H9 (cell line): ENCODE measurements at regions not wholly inside any gene's neighbourhood (a gene's known extent, or its start where the extent isn't known, plus 50 kb on each side); places are given as distances from the start of the nearest gene placed in this dataset.

Experiments
- DNase-seq: peaks from one replicate; pipeline ENCODE4 v3.0.0-alpha.2; 2017
- H2AFZ ChIP-seq: one replicate; pipeline ENCODE4 v1.6.1; 2013; ENCODE audit warnings: mild to moderate bottlenecking, low read length, control low read depth, moderate library complexity
- H2AK5ac ChIP-seq: 2 replicates; pipeline ENCODE4 v1.6.1; 2013; ENCODE audit warnings: low read length, control low read depth, mixed read lengths; ENCODE audit not compliant: insufficient read length
- H2BK120ac ChIP-seq: one replicate; pipeline ENCODE4 v1.6.1; 2013; ENCODE audit warnings: low read depth, mild to moderate bottlenecking, low read length, control low read depth, inconsistent platforms; ENCODE audit not compliant: poor library complexity, severe bottlenecking
- H2BK12ac ChIP-seq: 2 replicates; pipeline ENCODE4 v1.6.1; 2013; ENCODE audit warnings: low read length, control low read depth, mixed read lengths, low read depth; ENCODE audit not compliant: insufficient read length
- H2BK15ac ChIP-seq: 2 replicates; pipeline ENCODE4 v1.6.1; 2013; ENCODE audit warnings: low read depth, low read length, control low read depth
- H2BK20ac ChIP-seq: one replicate; pipeline ENCODE4 v1.6.1; 2013; ENCODE audit warnings: low read depth, mild to moderate bottlenecking, low read length, control low read depth, inconsistent platforms; ENCODE audit not compliant: poor library complexity, severe bottlenecking
- H2BK5ac ChIP-seq: 2 replicates; pipeline ENCODE4 v1.6.1; 2013; ENCODE audit warnings: low read length, control low read depth, mixed read lengths; ENCODE audit not compliant: insufficient read length
- H3K14ac ChIP-seq: 2 replicates; pipeline ENCODE4 v1.6.1; 2013; ENCODE audit warnings: low read length, control low read depth; ENCODE audit not compliant: insufficient read depth
- H3K18ac ChIP-seq: 2 replicates; pipeline ENCODE4 v1.6.1; 2013; ENCODE audit warnings: low read depth, mild to moderate bottlenecking, mixed read lengths, low read length, control low read depth; ENCODE audit not compliant: insufficient read length
- H3K23ac ChIP-seq: 2 replicates; pipeline ENCODE4 v1.6.1; 2013; ENCODE audit warnings: low read length, control low read depth, mixed read lengths, low read depth; ENCODE audit not compliant: insufficient read length
- H3K23me2 ChIP-seq: 2 replicates; pipeline ENCODE4 v1.6.1; 2013; ENCODE audit warnings: low read depth, mild to moderate bottlenecking, mixed read lengths, low read length, control low read depth; ENCODE audit not compliant: insufficient read length, poor library complexity, severe bottlenecking
- H3K27ac ChIP-seq: 2 replicates; pipeline ENCODE4 v1.5.1; 2013; ENCODE audit warnings: low read length, control low read depth, mixed read lengths, low read depth; ENCODE audit not compliant: insufficient read length
- H3K27me3 ChIP-seq: 2 replicates; pipeline ENCODE4 v1.6.1; 2013; ENCODE audit warnings: low read length, control low read depth, inconsistent platforms; ENCODE audit not compliant: insufficient read depth
- H3K4ac ChIP-seq: 2 replicates; pipeline ENCODE4 v1.6.1; 2013; ENCODE audit warnings: low read depth, mild to moderate bottlenecking, control low read depth, inconsistent platforms, low read length, moderate library complexity
- H3K4me1 ChIP-seq: 2 replicates; pipeline ENCODE4 v1.6.1; 2013; ENCODE audit warnings: low read length, control low read depth, inconsistent platforms; ENCODE audit not compliant: insufficient read depth
- H3K4me2 ChIP-seq: 2 replicates; pipeline ENCODE4 v1.6.1; 2013; ENCODE audit warnings: low read length, control low read depth, mixed read lengths; ENCODE audit not compliant: insufficient read length, insufficient read depth
- H3K56ac ChIP-seq: 2 replicates; pipeline ENCODE4 v1.6.1; 2013; ENCODE audit warnings: low read depth, mild to moderate bottlenecking, mixed read lengths, low read length, control low read depth; ENCODE audit not compliant: insufficient read length
- H3K79me1 ChIP-seq: 2 replicates; pipeline ENCODE4 v1.6.1; 2013; ENCODE audit warnings: low read depth, mild to moderate bottlenecking, moderate library complexity, low read length, control low read depth, inconsistent platforms; ENCODE audit not compliant: insufficient read depth, poor library complexity, severe bottlenecking
- H3K79me2 ChIP-seq: 2 replicates; pipeline ENCODE4 v1.6.1; 2013; ENCODE audit warnings: low read length, control low read depth, inconsistent platforms; ENCODE audit not compliant: insufficient read depth
- H3K9ac ChIP-seq: 2 replicates; pipeline ENCODE4 v1.6.1; 2013; ENCODE audit warnings: low read length, control low read depth, mixed read lengths; ENCODE audit not compliant: insufficient read length; ENCODE audit errors: extremely low read depth
- H3K9me3 ChIP-seq: one replicate; pipeline ENCODE4 v1.6.1; 2013; ENCODE audit warnings: low read depth, low read length, inconsistent platforms; ENCODE audit not compliant: control insufficient read depth
- H3T11ph ChIP-seq: one replicate; pipeline ENCODE4 v1.6.1; 2013; ENCODE audit warnings: mild to moderate bottlenecking, low read length, control low read depth, inconsistent platforms
- H4K20me1 ChIP-seq: one replicate; pipeline ENCODE4 v1.6.1; 2013; ENCODE audit not compliant: control insufficient read depth, insufficient read length, insufficient read depth
- H4K5ac ChIP-seq: 2 replicates; pipeline ENCODE4 v1.6.1; 2013; ENCODE audit warnings: low read depth, mild to moderate bottlenecking, mixed read lengths, low read length, control low read depth; ENCODE audit not compliant: insufficient read length
- H4K8ac ChIP-seq: replicated peaks from 2 replicates; pipeline ENCODE4 v1.6.1; 2013; ENCODE audit warnings: low read length, control low read depth, mixed read lengths, low read depth; ENCODE audit not compliant: insufficient read length
- H4K91ac ChIP-seq: 2 replicates; pipeline ENCODE4 v1.6.1; 2013; ENCODE audit warnings: low read depth, mild to moderate bottlenecking, moderate library complexity, mixed read lengths, low read length, control low read depth; ENCODE audit not compliant: insufficient read length
- H3K27ac Mint-ChIP-seq, 3 experiments: 2 replicates in 2 of 3; 3 replicates in 1 of 3; pipeline ENCODE4 v1.8.0; 2020 to 2021; ENCODE audit warnings: mixed read lengths in 3 of 3, mild to moderate bottlenecking in 1 of 3, moderate library complexity in 1 of 3
- H3K27me3 Mint-ChIP-seq: 2 replicates; pipeline ENCODE4 v1.8.0; 2021; ENCODE audit warnings: low read depth, mild to moderate bottlenecking, moderate library complexity, mixed read lengths
- H3K36me3 Mint-ChIP-seq, 3 experiments: 2 replicates in 2 of 3; 3 replicates in 1 of 3; pipeline ENCODE4 v1.8.0; 2020 to 2021; ENCODE audit warnings: low read depth in 3 of 3, mixed read lengths in 3 of 3; ENCODE audit not compliant: insufficient read depth in 1 of 3
- H3K4me1 Mint-ChIP-seq, 2 experiments: 2 replicates each; pipeline ENCODE4 v1.8.0; 2020; ENCODE audit warnings: mixed read lengths in 2 of 2
- H3K4me3 Mint-ChIP-seq, 2 experiments: 2 replicates in 1 of 2; 3 replicates in 1 of 2; pipeline ENCODE4 v1.8.0; 2020 to 2021; ENCODE audit warnings: mild to moderate bottlenecking in 2 of 2, mixed read lengths in 2 of 2, moderate library complexity in 1 of 2
- H3K9me3 Mint-ChIP-seq, 2 experiments: 2 replicates in 1 of 2; 3 replicates in 1 of 2; pipeline ENCODE4 v1.8.0; 2020; ENCODE audit warnings: mild to moderate bottlenecking in 2 of 2, mixed read lengths in 2 of 2, moderate library complexity in 1 of 2
- WGBS: extraction: QIAGEN DNeasy Blood & Tissue Kit; methylation state at CpG from one replicate; pipeline ENCODE4 v1.1.7; 2013; ENCODE audit warnings: missing lambda C conversion rate, low lambda C conversion rate, mixed read lengths; ENCODE audit not compliant: insufficient read length; ENCODE audit errors: extremely low coverage; 5-methylcytosine and 5-hydroxymethylcytosine counted together
- TF ChIP-seq, protein P1 (sequence below): fragments of 200-600 bp; sonication (generic); conservative IDR thresholded peaks from 3 replicates; pipeline ENCODE4 v1.8.0; 2021; ENCODE audit warnings: antibody characterized with exemption, mild to moderate bottlenecking

DNA sequence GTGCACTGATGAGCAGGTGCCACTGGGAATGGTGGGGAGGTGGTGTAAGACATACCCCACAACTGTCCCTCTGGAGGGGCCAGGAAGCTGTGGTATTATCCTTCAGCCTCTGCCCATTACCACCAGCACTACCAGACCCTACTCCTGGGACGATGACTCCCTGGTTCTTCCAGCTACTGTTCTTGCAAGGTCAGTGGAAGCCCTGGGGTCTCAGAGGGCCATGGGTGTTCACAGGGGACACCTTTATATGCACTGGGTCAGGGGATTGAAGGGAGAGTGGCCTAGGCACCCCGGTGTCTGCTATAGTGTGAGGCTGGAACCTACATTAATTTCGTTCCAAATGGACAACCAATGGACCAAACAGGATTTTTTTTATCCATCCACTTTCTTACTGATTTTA lies 94.7 kb upstream of the SLC22A11 start:
- no peak overlapping the region for H2BK120ac ChIP-seq
- Mint-ChIP-seq H3K4me3 (no peak overlapping the region), H3K36me3 (no peaks in the 10 kb centered on the region), H3K4me1 (peaks cover 10 to 17% of the 10 kb centered on the region in 2 experiments), H3K27ac (no peak overlapping the region), H3K27me3 (peaks cover 18% of the 10 kb centered on the region), H3K9me3 (no peaks in the 10 kb centered on the region)
- no peaks in the 10 kb centered on the region for H3K9me3 ChIP-seq
- no peak overlapping the region for H3K4ac ChIP-seq
- no peak for DNase-seq
- no peak overlapping the region for H2AFZ ChIP-seq
- H3K4me2 ChIP-seq, result no peak overlapping the region
- H3K9ac ChIP-seq, result no peak overlapping the region
- H3K79me1 ChIP-seq, result no peaks in the 10 kb centered on the region
- H2AK5ac ChIP-seq, result no peak overlapping the region
- H3K4me1 ChIP-seq, result no peaks in the 10 kb centered on the region; the same call in 1 of the 2 replicates
- TF ChIP-seq, protein P1, sequence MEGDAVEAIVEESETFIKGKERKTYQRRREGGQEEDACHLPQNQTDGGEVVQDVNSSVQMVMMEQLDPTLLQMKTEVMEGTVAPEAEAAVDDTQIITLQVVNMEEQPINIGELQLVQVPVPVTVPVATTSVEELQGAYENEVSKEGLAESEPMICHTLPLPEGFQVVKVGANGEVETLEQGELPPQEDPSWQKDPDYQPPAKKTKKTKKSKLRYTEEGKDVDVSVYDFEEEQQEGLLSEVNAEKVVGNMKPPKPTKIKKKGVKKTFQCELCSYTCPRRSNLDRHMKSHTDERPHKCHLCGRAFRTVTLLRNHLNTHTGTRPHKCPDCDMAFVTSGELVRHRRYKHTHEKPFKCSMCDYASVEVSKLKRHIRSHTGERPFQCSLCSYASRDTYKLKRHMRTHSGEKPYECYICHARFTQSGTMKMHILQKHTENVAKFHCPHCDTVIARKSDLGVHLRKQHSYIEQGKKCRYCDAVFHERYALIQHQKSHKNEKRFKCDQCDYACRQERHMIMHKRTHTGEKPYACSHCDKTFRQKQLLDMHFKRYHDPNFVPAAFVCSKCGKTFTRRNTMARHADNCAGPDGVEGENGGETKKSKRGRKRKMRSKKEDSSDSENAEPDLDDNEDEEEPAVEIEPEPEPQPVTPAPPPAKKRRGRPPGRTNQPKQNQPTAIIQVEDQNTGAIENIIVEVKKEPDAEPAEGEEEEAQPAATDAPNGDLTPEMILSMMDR, result no peak
- H3K27ac ChIP-seq, result no peak overlapping the region
- WGBS, result no CpG with 5 or more reads among the region's 3 CpGs
- H4K91ac ChIP-seq, result no peak overlapping the region
- no peak overlapping the region for H4K8ac ChIP-seq
- no peaks in the 10 kb centered on the region for H3K79me2 ChIP-seq
- H4K20me1 ChIP-seq, result no peaks in the 10 kb centered on the region
- no peak overlapping the region for H2BK5ac ChIP-seq
- no peak overlapping the region for H3K23ac ChIP-seq
- no peak overlapping the region for H3T11ph ChIP-seq
- H3K27me3 ChIP-seq, result no peaks in the 10 kb centered on the region
- H3K18ac ChIP-seq, result no peak overlapping the region
- H3K23me2 ChIP-seq, result no peaks in the 10 kb centered on the region
- no peak overlapping the region for H2BK12ac ChIP-seq
- no peak overlapping the region for H3K56ac ChIP-seq
- no peak overlapping the region for H4K5ac ChIP-seq
- H3K14ac ChIP-seq, result no peak overlapping the region
- no peak overlapping the region for H2BK15ac ChIP-seq
- no peak overlapping the region for H2BK20ac ChIP-seq
